Neural progenitor cell (in vitro differentiated cells): ENCODE measurements at regions not wholly inside any gene's neighbourhood (a gene's known extent, or its start where the extent isn't known, plus 50 kb on each side); places are given as distances from the start of the nearest gene placed in this dataset.
A peak's percentile ranks its signal among the peaks of the same experiment; 100 is the strongest.

Experiments used
- DNase-seq: peaks from one replicate; pipeline ENCODE4 v3.0.0-alpha.2; 2016; ENCODE audit warnings: low spot score
- H2AFZ ChIP-seq: fragments of 200-600 bp; sonication (generic); replicated peaks from 2 replicates; pipeline ENCODE4 v1.6.1; 2016; ENCODE audit warnings: antibody characterized with exemption
- H3F3A ChIP-seq: fragments of 200-600 bp; sonication (generic); 2 replicates; pipeline ENCODE4 v1.6.1; 2016; ENCODE audit warnings: antibody characterized with exemption, low read depth
- H3K27ac ChIP-seq: fragments of 200-600 bp; sonication (generic); 2 replicates; pipeline ENCODE4 v1.5.1; 2016; ENCODE audit warnings: mild to moderate bottlenecking
- H3K27me3 ChIP-seq: fragments of 200-600 bp; sonication (generic); 2 replicates; pipeline ENCODE4 v1.6.1; 2016; ENCODE audit warnings: mild to moderate bottlenecking, moderate library complexity
- H3K36me3 ChIP-seq: fragments of 200-600 bp; sonication (generic); 2 replicates; pipeline ENCODE4 v1.5.1; 2016
- H3K4me1 ChIP-seq: fragments of 200-600 bp; sonication (generic); 2 replicates; pipeline ENCODE4 v1.6.1; 2016; ENCODE audit warnings: mixed run types
- H3K4me2 ChIP-seq: fragments of 200-600 bp; sonication (generic); 2 replicates; pipeline ENCODE4 v1.6.1; 2016
- H3K4me3 ChIP-seq: fragments of 200-600 bp; sonication (generic); 2 replicates; pipeline ENCODE4 v1.5.1; 2016
- H3K79me2 ChIP-seq: fragments of 200-600 bp; sonication (generic); 2 replicates; pipeline ENCODE4 v1.6.1; 2016; ENCODE audit warnings: low read depth
- H3K9ac ChIP-seq: fragments of 200-600 bp; sonication (generic); 2 replicates; pipeline ENCODE4 v1.6.1; 2016
- H3K9me3 ChIP-seq: fragments of 200-600 bp; sonication (generic); 2 replicates; pipeline ENCODE4 v1.5.1; 2016; ENCODE audit warnings: low read depth
- H4K20me1 ChIP-seq: fragments of 200-600 bp; sonication (generic); 2 replicates; pipeline ENCODE4 v1.6.1; 2016; ENCODE audit warnings: low read depth
- H3K27ac Mint-ChIP-seq: 3 replicates; pipeline ENCODE4 v1.8.0; 2021; ENCODE audit warnings: mixed read lengths
- H3K27me3 Mint-ChIP-seq: 2 replicates; pipeline ENCODE4 v1.8.0; 2022; ENCODE audit warnings: low read depth, mild to moderate bottlenecking, inconsistent platforms, moderate library complexity, mixed read lengths; ENCODE audit not compliant: insufficient read depth
- H3K36me3 Mint-ChIP-seq: 3 replicates; pipeline ENCODE4 v1.8.0; 2021; ENCODE audit warnings: mixed read lengths
- H3K4me1 Mint-ChIP-seq: 3 replicates; pipeline ENCODE4 v1.8.0; 2021; ENCODE audit warnings: mixed read lengths
- H3K4me3 Mint-ChIP-seq: 3 replicates; pipeline ENCODE4 v1.8.0; 2021; ENCODE audit warnings: mild to moderate bottlenecking, moderate library complexity, mixed read lengths
- H3K9me3 Mint-ChIP-seq: 3 replicates; pipeline ENCODE4 v1.8.0; 2020; ENCODE audit warnings: mixed read lengths
- EZH2 ChIP-seq: fragments of 200-600 bp; sonication (generic); IDR thresholded peaks from 2 replicates; pipeline ENCODE4 v1.6.1; 2017; ENCODE audit warnings: antibody characterized with exemption, mild to moderate bottlenecking, moderate library complexity
- EZH2phosphoT487 ChIP-seq: fragments of 200-600 bp; sonication (generic); IDR thresholded peaks from 2 replicates; pipeline ENCODE4 v1.6.1; 2017; ENCODE audit warnings: antibody characterized with exemption
- TF ChIP-seq, protein P1 (sequence below): fragments of 200-600 bp; sonication (generic); IDR thresholded peaks from 2 replicates; pipeline ENCODE4 v1.5.1; 2017; ENCODE audit warnings: antibody characterized with exemption, mild to moderate bottlenecking

- Mint-ChIP-seq H3K4me1 (no peaks in the 10 kb centered on the region), H3K27ac (no peak overlapping the region), H3K27me3 (no peaks in the 10 kb centered on the region), H3K36me3 (no peaks in the 10 kb centered on the region), H3K4me3 (no peak overlapping the region), H3K9me3 (no peaks in the 10 kb centered on the region)
- H2AFZ ChIP-seq = peak overlapping the region; percentile 75
- no peak overlapping the region for H3K9ac ChIP-seq
- H3K4me2 ChIP-seq = no peak overlapping the region
- no peaks in the 10 kb centered on the region for H3K4me1 ChIP-seq
- no peaks in the 10 kb centered on the region for H3K9me3 ChIP-seq
- H3K4me3 ChIP-seq = no peak overlapping the region
- DNase-seq = peak; percentile 75
- H4K20me1 ChIP-seq = no peaks in the 10 kb centered on the region
- no peaks in the 10 kb centered on the region for H3K79me2 ChIP-seq
- no peaks in the 10 kb centered on the region for H3K36me3 ChIP-seq
- no peaks in the 10 kb centered on the region for H3F3A ChIP-seq
- TF ChIP-seq EZH2phosphoT487 = no peak
- TF ChIP-seq EZH2 = no peak
- TF ChIP-seq, protein P1, sequence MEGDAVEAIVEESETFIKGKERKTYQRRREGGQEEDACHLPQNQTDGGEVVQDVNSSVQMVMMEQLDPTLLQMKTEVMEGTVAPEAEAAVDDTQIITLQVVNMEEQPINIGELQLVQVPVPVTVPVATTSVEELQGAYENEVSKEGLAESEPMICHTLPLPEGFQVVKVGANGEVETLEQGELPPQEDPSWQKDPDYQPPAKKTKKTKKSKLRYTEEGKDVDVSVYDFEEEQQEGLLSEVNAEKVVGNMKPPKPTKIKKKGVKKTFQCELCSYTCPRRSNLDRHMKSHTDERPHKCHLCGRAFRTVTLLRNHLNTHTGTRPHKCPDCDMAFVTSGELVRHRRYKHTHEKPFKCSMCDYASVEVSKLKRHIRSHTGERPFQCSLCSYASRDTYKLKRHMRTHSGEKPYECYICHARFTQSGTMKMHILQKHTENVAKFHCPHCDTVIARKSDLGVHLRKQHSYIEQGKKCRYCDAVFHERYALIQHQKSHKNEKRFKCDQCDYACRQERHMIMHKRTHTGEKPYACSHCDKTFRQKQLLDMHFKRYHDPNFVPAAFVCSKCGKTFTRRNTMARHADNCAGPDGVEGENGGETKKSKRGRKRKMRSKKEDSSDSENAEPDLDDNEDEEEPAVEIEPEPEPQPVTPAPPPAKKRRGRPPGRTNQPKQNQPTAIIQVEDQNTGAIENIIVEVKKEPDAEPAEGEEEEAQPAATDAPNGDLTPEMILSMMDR = peak; percentile 74
- H3K27ac ChIP-seq = no peak overlapping the region
- H3K27me3 ChIP-seq = no peaks in the 10 kb centered on the region
Measured at GRCh38 chr20:6381887-6382286, 259.1 kb upstream of the FERMT1 start.

DNA sequence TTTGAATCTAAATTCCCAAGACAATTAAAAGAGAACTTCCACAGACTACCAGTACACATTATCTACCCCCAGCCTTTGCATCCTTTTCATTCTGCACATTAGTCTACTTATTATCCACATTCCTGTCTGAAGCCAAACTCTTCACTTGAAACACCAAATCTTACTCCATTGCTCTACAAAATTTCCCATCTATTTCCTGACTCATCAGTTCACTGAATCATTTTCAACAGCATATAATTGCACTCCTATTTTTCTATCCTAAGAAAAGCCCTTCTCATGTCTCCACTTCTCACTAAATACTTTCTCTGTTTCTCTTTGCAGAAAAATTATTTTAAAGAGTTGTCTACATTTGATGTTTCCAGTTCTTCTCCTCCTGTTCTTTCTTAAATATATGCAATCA is 239.4 kb upstream of the FERMT1 start:
- Mint-ChIP-seq H3K4me1 (no peaks in the 10 kb centered on the region), H3K27me3 (no peaks in the 10 kb centered on the region), H3K9me3 (no peaks in the 10 kb centered on the region), H3K36me3 (no peaks in the 10 kb centered on the region), H3K27ac (no peak overlapping the region), H3K4me3 (no peak overlapping the region)
- Histone ChIP-seq H4K20me1 (no peaks in the 10 kb centered on the region), H3K4me2 (no peak overlapping the region), H3K27me3 (no peaks in the 10 kb centered on the region), H3K4me3 (no peak overlapping the region), H3K36me3 (no peaks in the 10 kb centered on the region), H3K9me3 (no peaks in the 10 kb centered on the region), H3K79me2 (no peaks in the 10 kb centered on the region), H2AFZ (no peak overlapping the region), H3F3A (no peaks in the 10 kb centered on the region), H3K9ac (no peak overlapping the region), H3K27ac (no peak overlapping the region), H3K4me1 (no peaks in the 10 kb centered on the region)
- DNase-seq = no peak
- TF ChIP-seq EZH2phosphoT487 = no peak
- no peak for TF ChIP-seq EZH2
- TF ChIP-seq, protein P1 = no peak

- H3K9me3 Mint-ChIP-seq = no peaks in the 10 kb centered on the region
- H3K36me3 Mint-ChIP-seq = no peaks in the 10 kb centered on the region
Measured at GRCh38 chr20:6360766-6361165, 237.9 kb upstream of the FERMT1 start.

More at GRCh38 chr20:6360766-6361165, 237.9 kb upstream of the FERMT1 start:
- TF ChIP-seq EZH2phosphoT487 (no peak), EZH2 (no peak)
- TF ChIP-seq, protein P1 = no peak
- no peaks in the 10 kb centered on the region for H3K4me1 Mint-ChIP-seq
- no peak overlapping the region for H3K4me3 ChIP-seq
- H3K4me2 ChIP-seq = no peak overlapping the region
- H3K27ac ChIP-seq = no peak overlapping the region
- no peak for DNase-seq
- no peaks in the 10 kb centered on the region for H3K79me2 ChIP-seq
- no peak overlapping the region for H3K4me3 Mint-ChIP-seq
- H3K27me3 ChIP-seq = no peaks in the 10 kb centered on the region
- H3K9ac ChIP-seq = no peak overlapping the region
- H3K4me1 ChIP-seq = no peaks in the 10 kb centered on the region
- no peaks in the 10 kb centered on the region for H3K36me3 ChIP-seq
- H3K27ac Mint-ChIP-seq = no peak overlapping the region
- no peak overlapping the region for H2AFZ ChIP-seq
- no peaks in the 10 kb centered on the region for H3K9me3 ChIP-seq
- no peaks in the 10 kb centered on the region for H3K27me3 Mint-ChIP-seq
- no peaks in the 10 kb centered on the region for H3F3A ChIP-seq
- H4K20me1 ChIP-seq = no peaks in the 10 kb centered on the region
